NCI-H2107 treated with DMSO at 0.1 percent for 48 hours (cell line): ENCODE measurements at regions not wholly inside any gene's neighbourhood (a gene's known extent, or its start where the extent isn't known, plus 50 kb on each side); places are given as distances from the start of the nearest gene placed in this dataset.
"Not testable (repeated sequence)": the region's sequence is repeated elsewhere in the genome, so short reads cannot be mapped to it uniquely, and the experiment has no call there.

Experiments
- DNase-seq: peaks from one replicate; lab custom pipeline; 2025; ENCODE audit not compliant: unreplicated experiment; lab: John Stamatoyannopoulos, UW

GRCh38 chr4:20196476-20196875 lies 55.2 kb upstream of the SLIT2 start:
- no peak for DNase-seq

GRCh38 chr4:20195071-20195885 lies 56.4 kb upstream of the SLIT2 start:
- no peak for DNase-seq

- DNase-seq: no peak
These were observed 57.3 kb upstream of the SLIT2 start for GRCh38 chr4:20194123-20195013.

GRCh38 chr4:20193141-20193936 lies 58.4 kb upstream of the SLIT2 start:
- no peak for DNase-seq

GRCh38 chr4:20192736-20193135 lies 59.0 kb upstream of the SLIT2 start:
- no peak for DNase-seq

- no peak for DNase-seq
These were observed 66.6 kb upstream of the SLIT2 start for GRCh38 chr4:20185103-20185502.

- DNase-seq: not testable (repeated sequence)
These were observed 68.6 kb upstream of the SLIT2 start for GRCh38 chr4:20183131-20183530.

- DNase-seq: no peak
These were observed 69.8 kb upstream of the SLIT2 start for GRCh38 chr4:20181926-20182325.

- DNase-seq: no peak
These were observed 71.2 kb upstream of the SLIT2 start for GRCh38 chr4:20180509-20180908.

GRCh38 chr4:20178902-20179576 lies 72.7 kb upstream of the SLIT2 start:
- DNase-seq: no peak

- DNase-seq: no peak
These were observed 74.8 kb upstream of the SLIT2 start for GRCh38 chr4:20176881-20177280.

- DNase-seq: no peak
These were observed 79.5 kb upstream of the SLIT2 start for GRCh38 chr4:20172070-20172760.

GRCh38 chr4:20166544-20166943 lies 85.2 kb upstream of the SLIT2 start:
- no peak for DNase-seq

GRCh38 chr4:20159516-20159915 lies 92.2 kb upstream of the SLIT2 start:
- no peak for DNase-seq

GRCh38 chr4:20158195-20158594 lies 93.5 kb upstream of the SLIT2 start:
- DNase-seq: no peak

- no peak for DNase-seq
These were observed 100.3 kb upstream of the SLIT2 start for GRCh38 chr4:20151436-20151835.

GRCh38 chr4:20149143-20149542 lies 102.6 kb upstream of the SLIT2 start:
- DNase-seq: not testable (repeated sequence)

GRCh38 chr4:20137176-20137575 lies 114.5 kb upstream of the SLIT2 start:
- no peak for DNase-seq

GRCh38 chr4:20127626-20128025 lies 124.1 kb upstream of the SLIT2 start:
- no peak for DNase-seq

- no peak for DNase-seq
These were observed 124.8 kb upstream of the SLIT2 start for GRCh38 chr4:20126906-20127305.
